Right lobe of liver (tissue), 6 donors: ENCODE measurements at regions not wholly inside any gene's neighbourhood (a gene's known extent, or its start where the extent isn't known, plus 50 kb on each side); places are given as distances from the start of the nearest gene placed in this dataset.

Source experiments
- ATAC-seq, 4 donors: fragments of 200-7000 bp; cut with Tn5 transposase; one replicate each; pipeline ENCODE4 v1.9.1; 2020; ENCODE audit warnings: mild to moderate bottlenecking in 4 of 4, moderate library complexity in 4 of 4
- DNase-seq, 3 donors: peaks; one replicate each; pipeline ENCODE4 v3.0.0-alpha.2; 2020
- H3K27ac ChIP-seq, 3 donors: fragments of 200-600 bp; one replicate each; pipeline ENCODE4 v1.8.0; 2022
- H3K27me3 ChIP-seq, 2 donors: fragments of 200-600 bp; one replicate each; pipeline ENCODE4 v1.8.0; 2022
- H3K36me3 ChIP-seq, 4 donors: fragments of 200-600 bp; sonication (generic) in 1 of 4; one replicate each; pipeline versions ENCODE4 v1.5.1 to v1.8.0; 2017 to 2022; ENCODE audit warnings: control low read depth in 1 of 4
- H3K4me1 ChIP-seq, 4 donors: fragments of 200-600 bp; sonication (generic) in 1 of 4; one replicate each; pipeline versions ENCODE4 v1.5.1 to v1.8.0; 2017 to 2022; ENCODE audit warnings: control low read depth in 1 of 4
- H3K4me3 ChIP-seq, 3 donors: fragments of 200-600 bp; one replicate each; pipeline ENCODE4 v1.8.0; 2022
- H3K9me3 ChIP-seq, 4 donors: fragments of 200-600 bp; sonication (generic) in 1 of 4; one replicate each; pipeline versions ENCODE4 v1.5.1 to v1.8.0; 2017 to 2022; ENCODE audit warnings: control low read depth in 1 of 4
- POLR2A ChIP-seq: fragments of 450-650 bp; IDR thresholded peaks from one replicate; pipeline ENCODE4 v1.6.1; 2017; ENCODE audit warnings: antibody characterized with exemption, mild to moderate bottlenecking
- WGBS: methylation state at CpG from one replicate; pipeline ENCODE4 v1.1.6; 2018; ENCODE audit warnings: low coverage, low lambda C conversion rate; ENCODE audit not compliant: insufficient coverage; ENCODE audit errors: missing lambda C conversion rate; 5-methylcytosine and 5-hydroxymethylcytosine counted together
- intact Hi-C, 2 donors: fragments of 100-400 bp; cut with DNase I; formaldehyde crosslinking; loops; one replicate each; pipeline versions ENCODE4 v1.11.2 to v1.14.1; 2022
- TF ChIP-seq, protein P1 (sequence below), 4 donors: fragments of 200-600 bp in 3 of 4; fragments of 450-650 bp in 1 of 4; IDR thresholded peaks; one replicate each; pipeline versions ENCODE4 v1.5.1 to v1.8.0; 2016 to 2022; ENCODE audit warnings: antibody characterized with exemption in 4 of 4, mild to moderate bottlenecking in 2 of 4
- donor health status: DM: no; HTN: yes; CAD: no.
- donor health status: DM: no; HTN: no; CAD: no.
- donor health status: DM: no; HTN: no; CAD: no.
- donor health status: DM: no; HTN: yes; CAD: no.
- donor health status: DM: no; HTN: yes; CAD: no.

DNA sequence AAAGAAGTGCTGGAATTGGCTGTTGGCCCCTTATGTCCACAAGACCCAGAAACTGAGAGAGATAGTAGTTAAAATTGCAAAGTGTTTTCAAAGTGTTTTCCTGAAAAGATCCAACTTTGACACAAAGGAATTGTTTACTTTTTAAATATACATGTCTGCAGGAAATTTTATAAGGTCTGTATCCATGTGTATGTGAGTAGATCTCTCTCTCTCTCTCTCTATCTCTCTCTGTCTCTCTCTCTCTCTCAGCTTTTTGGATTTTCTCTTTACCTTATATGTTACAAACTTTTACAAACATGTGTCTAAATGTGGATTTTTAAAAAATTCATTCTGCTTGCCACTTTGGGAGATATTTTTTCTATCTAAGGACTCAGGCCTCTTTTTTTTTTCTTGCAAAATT lies 358.6 kb downstream of the SIPA1L2 start:
- no peak for TF ChIP-seq POLR2A
- TF ChIP-seq, protein P1, sequence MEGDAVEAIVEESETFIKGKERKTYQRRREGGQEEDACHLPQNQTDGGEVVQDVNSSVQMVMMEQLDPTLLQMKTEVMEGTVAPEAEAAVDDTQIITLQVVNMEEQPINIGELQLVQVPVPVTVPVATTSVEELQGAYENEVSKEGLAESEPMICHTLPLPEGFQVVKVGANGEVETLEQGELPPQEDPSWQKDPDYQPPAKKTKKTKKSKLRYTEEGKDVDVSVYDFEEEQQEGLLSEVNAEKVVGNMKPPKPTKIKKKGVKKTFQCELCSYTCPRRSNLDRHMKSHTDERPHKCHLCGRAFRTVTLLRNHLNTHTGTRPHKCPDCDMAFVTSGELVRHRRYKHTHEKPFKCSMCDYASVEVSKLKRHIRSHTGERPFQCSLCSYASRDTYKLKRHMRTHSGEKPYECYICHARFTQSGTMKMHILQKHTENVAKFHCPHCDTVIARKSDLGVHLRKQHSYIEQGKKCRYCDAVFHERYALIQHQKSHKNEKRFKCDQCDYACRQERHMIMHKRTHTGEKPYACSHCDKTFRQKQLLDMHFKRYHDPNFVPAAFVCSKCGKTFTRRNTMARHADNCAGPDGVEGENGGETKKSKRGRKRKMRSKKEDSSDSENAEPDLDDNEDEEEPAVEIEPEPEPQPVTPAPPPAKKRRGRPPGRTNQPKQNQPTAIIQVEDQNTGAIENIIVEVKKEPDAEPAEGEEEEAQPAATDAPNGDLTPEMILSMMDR (IDR thresholded peaks at IDR 0.05) = no peak
- H3K27ac ChIP-seq = no peak overlapping the region
- intact Hi-C loops = no loop called here
- H3K36me3 ChIP-seq = no peaks in the 10 kb centered on the region
- DNase-seq (no peak), ATAC-seq (no peak)
- no peak overlapping the region for H3K4me3 ChIP-seq
- H3K4me1 ChIP-seq = no peaks in the 10 kb centered on the region
- no peaks in the 10 kb centered on the region for H3K9me3 ChIP-seq
- no peaks in the 10 kb centered on the region for H3K27me3 ChIP-seq

DNA sequence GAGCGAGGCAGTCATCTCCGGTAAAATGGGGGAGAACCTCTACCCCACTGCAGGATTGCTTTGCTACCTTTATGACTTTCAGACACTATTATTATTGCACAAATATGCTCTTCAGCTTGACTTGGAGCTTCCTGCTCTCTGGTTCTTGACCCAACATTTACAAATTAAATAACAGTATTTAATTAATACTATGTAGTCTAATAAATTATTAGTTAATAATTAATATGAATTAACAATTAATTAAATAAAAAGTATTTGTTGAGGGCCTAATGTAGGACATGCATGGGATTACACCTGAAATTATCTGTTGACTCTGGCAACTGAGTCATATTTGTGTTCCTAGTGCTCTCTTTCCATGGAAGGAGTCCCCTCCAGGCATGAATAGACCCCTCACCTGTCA lies 359.9 kb downstream of the SIPA1L2 start:
- TF ChIP-seq POLR2A = no peak
- TF ChIP-seq, protein P1 (IDR thresholded peaks at IDR 0.05) = no peak
- no peak for DNase-seq
- WGBS = 95% methylated on average over 2 of the region's 2 CpGs

DNA sequence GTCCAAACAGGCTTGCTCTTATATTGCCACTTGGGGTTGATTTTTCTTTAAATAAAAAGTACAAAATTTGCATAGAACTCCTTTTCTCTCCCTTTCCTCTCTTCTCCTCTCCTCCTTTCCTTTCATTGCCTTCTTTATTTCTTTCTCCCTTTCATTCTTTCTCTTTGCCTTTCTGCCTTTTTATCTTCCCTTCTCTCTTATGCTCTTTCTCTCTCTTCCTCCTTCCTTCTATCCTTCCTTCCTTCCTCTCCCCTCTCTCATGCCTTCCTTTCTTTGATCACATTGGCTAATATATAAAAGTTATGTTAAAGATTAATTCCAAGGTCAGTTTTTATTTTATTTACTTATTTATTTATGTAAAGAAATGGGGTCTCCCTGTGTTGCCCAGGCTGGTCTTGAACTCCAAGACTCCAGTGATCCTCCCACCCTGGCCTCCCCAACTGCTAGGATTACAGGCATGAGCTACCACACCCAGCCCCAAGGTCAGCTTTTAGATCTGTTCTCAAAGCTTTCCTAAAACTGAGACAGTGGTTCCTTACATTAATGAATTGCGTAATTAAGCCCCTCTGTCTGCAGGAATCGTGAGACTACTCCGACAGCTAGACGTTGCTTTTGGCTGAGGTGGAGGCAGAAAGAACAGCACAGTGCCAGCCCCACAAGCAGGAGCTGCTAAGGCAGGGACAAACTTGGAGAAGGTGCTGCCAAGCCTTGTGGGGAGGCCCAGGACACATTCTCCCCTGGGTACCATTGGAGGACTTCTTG lies 361.9 kb downstream of the SIPA1L2 start:
- intact Hi-C loops = no loop called here
- TF ChIP-seq POLR2A = no peak
- TF ChIP-seq, protein P1 (IDR thresholded peaks at IDR 0.05) = no peak
- Histone ChIP-seq H3K9me3 (no peaks in the 10 kb centered on the region), H3K4me1 (no peaks in the 10 kb centered on the region), H3K36me3 (no peaks in the 10 kb centered on the region), H3K4me3 (no peak overlapping the region), H3K27me3 (no peaks in the 10 kb centered on the region), H3K27ac (no peak overlapping the region)
- WGBS = 40% methylated on average over 3 of the region's 4 CpGs
- ATAC-seq (no peak), DNase-seq (no peak)

More for the DNA sequence above, 359.9 kb downstream of the SIPA1L2 start:
- ATAC-seq = no peak
- Histone ChIP-seq H3K36me3 (no peaks in the 10 kb centered on the region), H3K27ac (no peak overlapping the region), H3K27me3 (no peaks in the 10 kb centered on the region), H3K4me3 (no peak overlapping the region), H3K9me3 (no peaks in the 10 kb centered on the region), H3K4me1 (no peaks in the 10 kb centered on the region)
- intact Hi-C loops = no loop called here

DNA sequence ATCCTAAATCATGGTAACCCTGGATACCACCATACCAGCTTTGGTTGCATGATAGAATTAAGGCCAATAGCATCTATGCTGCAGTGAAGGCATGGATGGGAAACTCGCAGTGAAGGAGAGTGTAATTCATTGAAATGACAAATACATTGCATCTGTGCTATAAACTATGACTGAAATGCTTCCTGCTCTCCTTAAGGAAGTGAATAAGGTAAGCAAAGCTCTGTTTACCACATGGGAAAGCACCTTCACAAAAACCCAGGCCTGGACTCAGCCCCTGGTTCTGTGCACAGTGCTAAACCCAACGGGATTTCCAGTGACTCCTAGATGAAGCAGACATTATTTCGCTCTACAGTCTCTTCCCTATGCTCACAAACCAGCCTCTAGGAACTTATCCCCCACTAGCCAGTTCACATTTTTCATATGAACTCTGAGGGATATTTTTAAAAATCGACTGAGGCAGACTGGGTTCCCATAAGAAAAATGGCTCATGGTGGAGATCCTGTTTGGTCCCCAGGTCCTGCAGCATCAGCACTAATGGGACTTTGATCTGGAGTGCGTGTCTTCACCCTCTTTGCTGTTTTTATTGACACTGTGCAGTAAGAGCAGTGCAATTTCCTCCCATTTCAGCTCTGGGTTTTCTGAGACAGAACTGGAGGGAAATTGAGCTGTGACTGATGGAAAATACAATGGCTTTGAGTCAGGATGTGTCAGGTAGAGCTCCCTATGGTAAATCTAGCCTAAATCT lies 362.7 kb downstream of the SIPA1L2 start:
- Histone ChIP-seq H3K27me3 (no peaks in the 10 kb centered on the region), H3K4me3 (no peak overlapping the region), H3K36me3 (no peaks in the 10 kb centered on the region), H3K9me3 (no peaks in the 10 kb centered on the region), H3K27ac (no peak overlapping the region), H3K4me1 (no peaks in the 10 kb centered on the region)
- DNase-seq (no peak), ATAC-seq (no peak)
- 56% methylated on average over 4 of the region's 5 CpGs for WGBS
- TF ChIP-seq, protein P1 (IDR thresholded peaks at IDR 0.05) = no peak
- TF ChIP-seq POLR2A = no peak
- intact Hi-C loops = no loop called here
